GM19395 (cell line): ENCODE measurements at regions not wholly inside any gene's neighbourhood (a gene's known extent, or its start where the extent isn't known, plus 50 kb on each side); places are given as distances from the start of the nearest gene placed in this dataset.
"Not testable (repeated sequence)": the region's sequence is repeated elsewhere in the genome, so short reads cannot be mapped to it uniquely, and the experiment has no call there.

Experiments
- ATAC-seq: cut with Tn5 transposase; IDR thresholded peaks from one replicate; pipeline ENCODE4 v1.9.1; 2021; ENCODE audit warnings: mild to moderate bottlenecking, moderate library complexity; ENCODE audit not compliant: unreplicated experiment

DNA sequence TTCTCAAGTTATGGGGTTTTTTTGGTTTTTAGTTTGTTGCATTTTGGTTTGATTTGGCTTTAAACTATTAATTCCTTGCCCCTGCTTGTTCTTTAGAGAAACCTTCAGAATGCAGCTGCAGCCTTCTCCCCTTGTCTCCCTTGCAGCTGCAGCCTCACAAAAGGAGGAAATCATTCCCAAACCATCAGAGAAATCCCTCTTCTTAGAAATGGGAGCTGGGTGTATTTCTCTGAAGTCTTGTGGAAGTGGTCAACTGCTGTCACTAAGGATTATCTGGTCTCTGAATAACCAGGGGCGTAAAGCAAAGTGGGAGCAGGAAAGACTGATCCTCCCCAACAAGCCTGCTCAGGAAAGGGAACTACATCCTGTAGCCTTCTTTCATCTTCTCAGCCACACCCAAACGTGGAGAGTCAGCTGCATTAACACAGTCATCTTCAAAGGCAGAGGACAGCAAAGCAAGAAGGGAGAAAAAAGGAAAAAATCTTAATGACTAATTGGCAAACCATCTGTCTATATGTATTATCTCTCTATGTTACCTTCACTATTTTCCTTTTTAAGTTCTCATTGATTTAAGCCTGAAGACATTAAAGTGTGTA lies 1834.1 kb upstream of the PIK3C3 start:
- ATAC-seq = no peak

DNA sequence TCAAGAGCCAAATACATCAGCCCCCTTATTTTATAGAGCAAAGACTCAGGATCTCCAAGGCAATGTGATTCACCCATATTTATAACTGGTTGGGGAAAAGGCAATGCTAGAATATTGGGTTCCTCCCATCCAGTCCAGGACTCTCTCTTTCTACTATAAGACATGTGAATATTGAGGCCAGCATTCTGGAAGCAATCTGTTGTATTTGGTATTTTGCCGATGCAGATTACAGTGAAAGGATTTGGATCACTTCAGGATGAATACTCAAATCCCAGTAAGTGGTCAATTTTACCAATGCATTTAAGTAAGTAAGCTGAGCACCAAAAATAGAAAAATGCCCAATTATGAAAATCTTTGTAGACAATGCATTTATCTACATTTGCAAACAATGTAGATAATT lies 1834.7 kb upstream of the PIK3C3 start:
- no peak for ATAC-seq

DNA sequence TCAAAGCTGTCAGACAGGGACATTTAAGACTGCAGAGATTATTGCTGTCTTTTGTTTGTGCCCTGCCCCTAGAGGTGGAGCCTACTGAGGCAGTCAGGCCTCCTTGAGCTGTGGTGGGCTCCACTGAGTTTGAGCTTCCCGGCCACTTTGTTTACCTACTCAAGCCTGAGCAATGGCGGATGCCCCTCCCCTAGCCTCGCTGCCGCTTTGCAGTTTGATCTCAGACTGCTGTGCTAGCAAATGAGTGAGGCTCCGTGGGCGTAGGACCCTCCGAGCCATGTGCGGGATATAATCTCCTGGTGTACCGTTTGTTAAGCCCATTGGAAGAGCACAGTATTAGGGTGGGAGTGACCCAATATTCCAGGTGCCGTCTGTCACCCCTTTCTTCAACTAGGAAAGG lies 1835.5 kb upstream of the PIK3C3 start:
- ATAC-seq = not testable (repeated sequence)

DNA sequence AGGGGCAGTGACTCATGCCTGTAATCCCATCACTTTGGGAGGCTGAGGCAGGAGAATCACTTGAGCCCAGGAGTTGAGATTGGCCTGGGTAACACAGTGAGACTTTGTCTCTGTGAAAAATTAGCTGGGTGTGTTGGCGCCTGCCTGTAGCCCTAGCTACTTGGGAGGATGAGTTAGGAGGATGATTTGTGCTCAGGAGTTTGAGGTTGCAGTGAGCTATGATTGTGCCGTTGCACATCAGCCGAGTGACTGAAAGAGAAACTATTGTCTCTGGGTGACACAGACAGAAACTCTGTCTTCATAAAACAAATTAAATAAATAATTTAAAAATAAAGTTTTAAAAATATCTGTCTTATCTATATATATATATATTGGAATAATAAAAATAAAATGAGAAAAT lies 1844.6 kb upstream of the PIK3C3 start:
- ATAC-seq = no peak

DNA sequence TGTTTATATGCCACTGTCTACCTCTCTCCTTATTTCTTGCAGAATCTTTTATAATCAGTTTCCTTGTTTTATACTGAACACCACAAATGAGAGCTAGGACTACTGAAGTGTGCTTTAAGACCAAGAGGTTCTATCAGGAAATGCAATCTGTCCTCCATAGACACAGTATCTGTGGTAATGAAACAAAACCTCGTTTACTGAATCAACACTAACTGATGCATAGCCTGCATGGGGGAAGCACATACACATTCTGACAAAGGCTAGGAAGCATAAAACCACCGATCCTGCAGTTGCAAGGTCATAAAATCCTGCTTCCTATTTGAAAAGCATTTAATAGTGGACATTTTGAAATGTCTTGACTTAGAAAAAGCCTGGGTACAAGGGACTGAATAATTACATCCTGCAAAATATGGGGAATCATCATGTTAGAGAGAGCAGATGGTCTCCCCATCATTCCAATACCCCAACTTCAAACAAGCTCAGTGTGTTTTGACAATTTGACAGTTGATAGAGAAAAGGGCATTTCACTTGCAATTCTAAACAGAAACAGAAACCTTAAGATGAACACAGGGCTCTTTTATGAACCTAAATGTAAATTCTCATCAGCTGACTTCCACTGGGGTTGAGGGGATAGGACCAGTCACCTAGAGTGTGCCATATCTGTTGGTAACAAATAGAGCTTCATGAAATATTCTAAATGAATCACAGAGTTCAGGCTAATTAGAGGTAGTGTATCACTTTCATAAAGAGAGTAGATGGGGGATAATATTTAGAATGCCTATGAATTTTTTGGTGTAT lies 1845.6 kb upstream of the PIK3C3 start:
- ATAC-seq = no peak

DNA sequence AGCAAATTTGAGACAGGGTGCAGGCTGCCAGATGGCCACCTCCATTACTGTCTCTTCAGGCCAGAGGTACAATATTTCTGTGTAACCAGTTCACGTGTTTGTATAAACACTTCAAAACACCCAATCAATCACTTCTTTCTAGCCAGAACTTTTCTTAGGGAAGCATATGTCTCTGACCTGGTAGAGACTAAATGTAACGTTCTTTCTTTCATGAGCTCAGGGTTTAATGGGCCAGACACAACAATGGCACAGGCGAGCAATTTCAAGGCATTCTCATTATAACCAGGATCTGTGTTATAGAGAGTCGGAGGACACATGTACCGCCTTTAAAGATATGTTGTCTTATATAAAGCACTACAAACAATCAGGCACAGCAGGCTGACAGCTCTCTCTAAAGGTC lies 1846.4 kb upstream of the PIK3C3 start:
- ATAC-seq = no peak

DNA sequence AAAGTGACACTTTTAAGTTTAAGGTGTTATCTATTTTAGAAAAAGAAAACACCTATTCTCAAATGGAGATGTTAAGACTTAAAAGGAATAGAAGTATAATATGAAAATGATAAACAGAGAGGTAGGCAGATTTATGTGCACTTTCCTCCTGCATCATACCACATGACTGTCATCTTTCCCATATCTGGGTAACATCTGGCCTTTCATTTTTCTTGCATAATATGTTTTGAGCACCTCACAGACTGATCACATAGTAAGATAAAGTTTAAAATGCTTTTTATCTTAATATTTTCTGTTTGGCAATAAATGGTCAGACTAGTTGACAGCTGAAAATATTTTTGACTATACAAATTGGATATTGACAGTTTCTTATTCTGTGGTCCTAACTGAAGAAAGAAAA lies 1852.1 kb upstream of the PIK3C3 start:
- no peak for ATAC-seq

DNA sequence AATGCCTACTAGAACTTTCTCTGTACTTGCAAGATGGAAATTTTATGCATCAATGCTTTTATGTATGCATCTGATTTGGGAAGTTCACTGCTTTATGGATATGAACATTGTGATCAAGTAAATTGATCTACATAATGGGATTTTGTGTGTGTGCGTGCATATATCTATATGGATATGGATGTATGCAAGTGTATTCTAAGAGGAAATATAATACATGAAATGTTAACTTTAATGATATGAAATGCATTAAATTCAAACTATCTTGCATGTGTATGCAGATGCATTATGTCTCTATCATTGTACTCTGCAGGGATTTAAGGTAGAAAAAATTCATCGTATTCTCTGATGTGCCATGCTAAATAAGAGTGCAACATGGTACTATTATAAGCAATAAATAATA lies 1855.4 kb upstream of the PIK3C3 start:
- ATAC-seq = no peak

DNA sequence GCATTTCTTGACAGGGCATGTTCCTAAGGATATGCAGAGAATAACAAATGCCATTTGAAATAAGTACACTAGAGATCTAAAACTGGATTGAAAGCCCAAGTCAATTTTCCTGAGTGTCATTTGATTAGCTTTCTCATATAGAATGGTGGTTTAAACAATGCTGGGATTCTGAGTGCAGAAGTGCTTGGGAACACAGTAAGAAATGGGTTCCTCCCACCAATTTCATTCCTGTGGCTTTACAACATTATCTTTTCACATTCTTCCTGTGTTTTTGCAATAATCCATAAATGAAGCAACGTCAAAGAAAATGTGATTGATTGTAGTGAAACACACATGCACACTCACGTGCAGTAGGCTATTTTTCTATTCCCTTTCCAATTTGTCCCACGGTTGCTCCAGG lies 1858.4 kb upstream of the PIK3C3 start:
- ATAC-seq = no peak

DNA sequence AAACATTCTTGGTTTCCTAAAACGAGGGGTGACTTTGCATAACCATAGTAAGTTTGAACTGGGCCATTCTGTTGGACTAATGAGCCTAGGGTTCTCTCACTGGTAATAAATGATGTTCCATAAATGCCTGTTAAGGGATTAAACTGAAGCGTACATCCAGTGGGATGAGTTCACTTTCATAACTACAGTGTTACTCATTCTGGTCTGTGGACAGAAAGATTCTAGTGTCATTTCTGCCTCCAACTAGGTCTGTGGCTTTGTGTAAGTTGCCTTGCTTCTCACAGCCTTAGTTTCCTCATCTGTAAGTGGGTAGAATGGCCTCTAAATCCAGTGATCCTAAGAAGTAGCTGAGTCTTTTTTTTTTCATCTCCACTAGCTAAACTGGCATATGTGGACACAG lies 1860.6 kb upstream of the PIK3C3 start:
- ATAC-seq = no peak

DNA sequence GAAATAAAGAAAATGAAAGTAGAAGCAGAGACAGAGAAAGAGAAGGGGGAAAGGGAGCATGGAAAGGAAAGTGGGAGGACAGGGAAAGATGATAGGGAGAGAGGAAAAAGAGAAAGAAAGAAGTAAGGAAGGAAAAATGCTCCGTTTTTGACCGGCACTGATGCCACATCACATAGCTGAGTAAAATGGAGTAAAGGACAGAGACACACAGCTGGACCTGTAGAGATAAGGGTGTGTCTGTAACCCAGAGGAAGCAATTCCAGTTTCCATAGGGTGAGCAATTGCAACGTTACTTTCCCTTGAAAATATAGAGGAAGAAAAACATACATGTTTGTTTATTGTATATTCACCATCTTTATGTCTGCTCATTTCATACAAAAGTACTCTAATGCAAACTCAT lies 1866.9 kb upstream of the PIK3C3 start:
- ATAC-seq = no peak

DNA sequence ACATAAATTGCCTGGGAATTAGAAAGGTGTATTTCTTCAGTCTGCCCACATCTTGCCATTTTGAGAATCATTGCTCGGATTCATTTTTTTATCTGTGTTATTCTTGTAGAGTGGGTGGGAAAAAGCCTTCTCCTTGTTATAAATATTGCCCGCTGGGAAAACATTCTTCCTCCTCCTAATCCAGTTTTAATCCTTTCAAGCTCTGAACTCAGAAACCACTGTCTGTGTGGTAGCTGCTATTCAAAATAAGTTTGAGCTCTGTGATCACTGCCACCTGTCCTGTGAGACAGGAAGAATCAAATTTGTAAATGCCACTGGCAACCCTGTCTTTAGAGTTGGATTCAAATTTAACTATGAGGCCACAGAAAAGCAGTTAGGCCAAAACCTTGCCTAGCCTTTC lies 1875.2 kb upstream of the PIK3C3 start:
- no peak for ATAC-seq

DNA sequence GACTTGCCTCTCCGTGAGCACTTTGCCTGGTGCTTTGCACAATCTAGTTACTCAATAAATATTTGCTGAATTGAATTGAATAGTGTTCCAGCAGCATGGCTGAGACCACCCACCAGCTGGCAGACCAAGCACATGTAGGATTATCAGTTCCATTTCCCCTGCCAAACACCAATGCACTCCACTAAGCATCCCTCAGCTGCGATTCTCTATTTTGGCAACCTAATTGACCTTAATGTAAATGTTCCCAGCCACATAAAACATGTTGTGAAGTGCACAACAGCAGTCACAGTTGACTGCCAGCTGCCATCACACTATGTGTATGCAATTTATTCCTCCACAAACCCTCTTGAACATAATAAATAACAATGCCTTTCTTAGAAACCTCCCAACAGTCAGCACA lies 1879.4 kb upstream of the PIK3C3 start:
- ATAC-seq = no peak

DNA sequence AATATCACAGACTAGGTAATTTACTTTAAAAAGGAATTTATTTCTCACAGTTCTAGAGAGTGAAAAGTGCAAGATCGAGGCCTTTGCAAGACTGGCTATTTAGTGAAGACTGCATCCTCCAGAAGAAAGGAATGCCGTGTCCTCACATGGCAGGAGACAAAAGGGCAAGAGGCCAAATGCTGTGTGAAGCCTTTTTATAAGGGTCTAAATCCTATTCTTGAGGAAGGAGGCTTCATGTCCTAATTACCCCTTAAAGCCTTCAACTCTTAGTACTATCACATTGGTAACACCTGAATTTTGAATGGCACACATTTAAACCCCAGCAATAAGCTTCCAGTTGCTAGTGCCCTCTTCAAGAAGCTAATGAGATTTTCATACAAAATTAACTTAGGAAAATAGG lies 1882.3 kb upstream of the PIK3C3 start:
- ATAC-seq = no peak

DNA sequence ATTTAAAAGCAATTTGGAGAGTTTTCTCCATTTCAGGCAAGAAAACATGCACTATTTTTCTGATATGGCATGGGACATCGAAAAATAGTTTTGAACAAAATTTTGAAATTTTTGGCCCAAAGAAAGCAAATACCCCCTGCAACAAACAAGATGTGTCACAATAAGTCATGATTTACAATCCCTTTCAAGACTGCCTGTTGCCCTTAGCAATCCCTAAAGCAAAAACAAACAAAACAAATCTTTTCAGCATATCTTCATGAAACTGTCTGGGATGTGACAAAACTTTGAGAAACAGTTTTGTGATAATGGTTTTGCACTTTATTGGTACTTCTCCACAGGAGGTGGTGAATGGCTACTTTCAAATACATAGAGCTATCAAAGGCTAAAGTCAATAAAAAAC lies 1888.7 kb upstream of the PIK3C3 start:
- no peak for ATAC-seq

DNA sequence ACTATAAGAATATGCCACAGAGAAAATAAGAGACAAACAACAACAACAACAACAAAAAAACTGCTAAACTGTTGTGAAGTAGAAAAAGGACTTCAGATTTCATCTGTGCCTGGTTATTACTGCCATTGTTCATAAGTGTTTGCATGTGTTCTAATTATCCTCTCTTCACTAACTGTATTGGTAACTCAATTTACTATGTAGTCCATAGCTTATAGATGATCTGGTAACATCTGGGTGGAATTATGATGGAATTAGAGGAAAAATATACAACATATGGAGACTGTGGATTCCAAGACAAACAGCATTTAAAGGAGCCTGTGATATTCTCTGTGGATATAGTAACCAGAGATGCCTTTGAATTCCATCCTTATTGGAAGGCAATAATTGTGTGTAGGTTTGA lies 1891.5 kb upstream of the PIK3C3 start:
- ATAC-seq = no peak

DNA sequence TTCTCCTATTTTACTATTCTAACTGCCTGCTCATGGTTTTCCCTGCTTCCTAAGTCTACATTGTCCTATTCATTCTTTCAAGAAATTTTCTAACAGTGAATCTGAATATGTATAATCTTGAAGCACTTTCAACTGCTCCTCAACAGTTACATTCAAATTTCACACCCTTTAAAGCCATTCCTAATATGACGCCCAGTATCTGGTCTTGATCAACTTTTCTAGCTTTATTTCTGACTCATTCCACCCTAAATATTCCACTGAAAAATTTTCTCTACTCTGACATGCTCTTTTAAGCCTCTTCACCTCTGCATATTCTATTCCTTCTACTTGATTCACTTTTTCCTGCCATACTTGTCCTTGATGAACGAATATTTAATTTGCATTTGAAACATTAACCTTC lies 1893.9 kb upstream of the PIK3C3 start:
- no peak for ATAC-seq

DNA sequence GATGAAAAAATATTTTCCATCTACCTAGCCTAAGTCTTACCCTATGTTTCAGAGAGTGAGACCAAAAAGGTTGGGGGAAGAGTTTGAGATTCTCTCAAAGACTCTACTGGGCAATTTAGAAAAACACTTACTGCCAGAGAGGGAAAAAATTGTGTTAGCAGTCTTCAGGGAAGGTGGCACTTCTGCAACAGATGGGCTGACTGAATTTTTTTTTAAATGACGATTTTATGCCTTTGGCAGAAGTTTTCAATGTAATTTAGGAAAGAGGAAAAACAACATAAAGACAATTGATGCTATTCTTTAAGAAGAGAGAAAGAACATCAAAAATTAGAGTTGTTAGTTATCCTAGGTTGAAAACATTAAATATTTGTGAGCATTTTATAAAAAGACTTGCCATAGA lies 1894.5 kb upstream of the PIK3C3 start:
- no peak for ATAC-seq

DNA sequence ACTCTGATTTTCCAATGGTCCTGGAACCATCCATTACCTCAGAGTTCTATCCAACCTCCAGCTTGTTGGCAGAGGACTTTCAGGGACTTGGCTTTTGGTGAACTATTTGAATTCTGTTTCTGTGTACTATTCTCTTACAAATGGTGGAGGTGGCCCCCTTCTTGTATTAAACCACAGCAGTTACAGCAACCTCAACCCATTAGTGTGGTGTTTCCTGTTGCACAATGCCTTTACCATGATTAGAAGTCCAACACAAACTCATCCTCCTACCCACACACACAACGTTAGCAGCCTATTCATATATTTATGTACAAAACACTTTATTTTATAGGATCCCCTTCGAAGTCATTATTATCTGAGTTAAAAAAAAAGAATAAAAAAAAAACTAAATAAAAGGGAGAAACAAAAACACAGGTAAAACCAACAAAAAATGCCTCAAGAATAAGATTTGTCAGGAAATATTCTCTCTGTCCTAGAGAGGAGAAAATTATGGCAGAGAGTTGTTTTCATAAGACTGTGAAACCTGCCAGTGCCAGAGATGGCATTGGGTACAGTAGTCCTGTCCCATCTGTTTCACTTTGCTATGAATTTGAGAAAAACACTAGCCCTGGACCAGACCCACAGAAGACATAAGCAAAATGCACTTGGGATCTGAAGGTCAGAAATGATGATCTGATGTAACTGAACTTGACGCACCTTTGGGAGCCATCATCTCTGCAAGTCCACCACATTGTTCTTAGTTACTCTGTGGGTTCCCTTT lies 1896.0 kb upstream of the PIK3C3 start:
- ATAC-seq = no peak

DNA sequence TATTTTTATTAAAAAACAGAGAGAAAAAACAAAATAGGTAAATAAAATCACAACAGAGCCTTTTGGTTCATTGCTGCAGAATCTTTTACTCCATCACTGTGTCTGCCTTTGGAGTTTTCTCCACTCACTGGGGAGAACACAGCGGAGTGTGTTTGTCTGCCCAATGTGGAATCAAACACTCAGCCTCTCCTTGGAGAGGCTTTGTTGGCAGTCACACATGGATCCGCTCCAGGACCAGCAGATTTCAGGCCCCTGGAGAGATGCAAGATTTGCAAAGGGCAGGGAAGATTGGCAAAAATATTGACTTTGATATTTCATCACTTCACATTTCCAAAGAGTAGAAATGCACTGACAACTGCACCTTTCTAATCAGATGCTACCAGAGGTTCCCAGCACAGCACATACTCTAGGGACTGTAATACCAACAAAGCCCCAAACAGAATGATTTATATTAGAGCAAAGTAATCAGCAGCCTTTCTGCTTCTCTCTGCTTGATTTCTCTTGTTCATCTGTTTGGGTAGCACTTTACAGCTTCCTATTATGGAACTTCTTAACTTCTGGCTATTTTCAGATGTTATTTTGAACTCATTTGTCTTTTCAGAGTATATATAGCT lies 1898.8 kb upstream of the PIK3C3 start:
- no peak for ATAC-seq

DNA sequence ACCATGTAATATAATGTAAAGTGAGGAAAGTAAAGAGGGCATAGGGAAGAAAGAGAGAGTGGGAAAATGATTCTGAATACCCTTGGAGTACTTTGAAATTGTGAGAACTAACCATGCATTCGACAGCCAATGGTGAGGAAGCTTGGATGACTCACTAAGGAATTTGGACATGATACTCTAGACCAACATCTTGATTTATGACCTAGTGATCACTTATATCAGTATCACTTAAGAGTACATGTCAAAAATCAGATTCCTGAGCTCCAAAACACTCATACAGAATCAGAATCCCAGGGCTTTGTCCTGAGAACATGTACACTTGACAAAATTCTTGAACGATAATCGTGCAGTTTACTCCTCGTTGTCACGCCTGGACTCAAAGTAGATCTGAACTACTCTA lies 1899.8 kb upstream of the PIK3C3 start:
- ATAC-seq = no peak

DNA sequence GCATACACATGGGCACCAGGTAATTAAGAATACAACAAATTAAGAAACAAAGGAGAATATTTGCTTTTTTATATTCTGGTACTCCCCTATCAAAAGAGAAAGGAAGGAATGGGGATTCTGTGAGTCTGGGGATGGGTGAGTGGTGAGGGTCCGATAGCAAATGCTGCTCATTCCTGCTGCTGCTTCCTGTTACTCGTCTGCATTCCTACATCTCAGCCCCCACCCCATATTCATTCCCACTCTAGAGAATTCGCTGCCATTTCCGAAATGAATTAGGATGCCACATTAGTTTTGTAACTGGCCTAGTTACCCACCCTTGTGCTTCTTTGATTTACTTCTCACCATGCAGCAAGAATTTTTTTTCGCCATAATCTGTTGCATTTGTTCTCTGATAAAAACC lies 1905.3 kb upstream of the PIK3C3 start:
- no peak for ATAC-seq
